ENCODE measurements at regions not wholly inside any gene's neighbourhood (a gene's known extent, or its start where the extent isn't known, plus 50 kb on each side); places are given as distances from the start of the nearest gene placed in this dataset.

GRCh38 chr2:191574232-191574631 is 103.7 kb upstream of the NABP1 start:
- Histone ChIP-seq H3K4me3 (no peak overlapping the region), H3K4me1 (ENCODE audit: insufficient read depth) (peaks cover 4% of the 10 kb centered on the region), H3K27ac (peak overlapping the region; percentile 48), H3K27me3 (no peaks in the 10 kb centered on the region), H3K79me2 (no peaks in the 10 kb centered on the region), H2AFZ (no peak overlapping the region), H3K4me2 (no peak overlapping the region), H3K9me3 (ENCODE audit: low read depth) (no peaks in the 10 kb centered on the region), H4K20me1 (ENCODE audit: insufficient read depth, poor library complexity, severe bottlenecking) (no peaks in the 10 kb centered on the region), H3K36me3 (replicated peaks; ENCODE audit: insufficient read depth, low read depth) (no peaks in the 10 kb centered on the region), H3K9me2 (replicated peaks; ENCODE audit: insufficient read depth) (no peaks in the 10 kb centered on the region)
- 48% methylated on average over 2 of the region's 2 CpGs for WGBS (ENCODE audit: low lambda C conversion rate, missing lambda C conversion rate)
- DNase-seq (ENCODE audit: low spot score), result no peak
- TF ChIP-seq EZH2phosphoT487 (IDR thresholded peaks at IDR 0.05; ENCODE audit: low read depth, severe bottlenecking, unreplicated experiment) (no peak), CTCF (IDR thresholded peaks at IDR 0.05; ENCODE audit: poor library complexity) (no peak), EZH2 (IDR thresholded peaks at IDR 0.05; ENCODE audit: borderline replicate concordance) (no peak)

GRCh38 chr2:191577605-191578004 is 100.3 kb upstream of the NABP1 start:
- no peaks in the 10 kb centered on the region for H3K9me2 ChIP-seq (replicated peaks; ENCODE audit: insufficient read depth)
- H2AFZ ChIP-seq, result no peak overlapping the region
- TF ChIP-seq EZH2 (IDR thresholded peaks at IDR 0.05; ENCODE audit: borderline replicate concordance) (no peak), CTCF (IDR thresholded peaks at IDR 0.05; ENCODE audit: poor library complexity) (no peak), EZH2phosphoT487 (IDR thresholded peaks at IDR 0.05; ENCODE audit: low read depth, severe bottlenecking, unreplicated experiment) (no peak)
- no peaks in the 10 kb centered on the region for H3K9me3 ChIP-seq (ENCODE audit: low read depth)
- no peaks in the 10 kb centered on the region for H4K20me1 ChIP-seq (ENCODE audit: insufficient read depth, poor library complexity, severe bottlenecking)
- no peak overlapping the region for H3K4me3 ChIP-seq
- no peaks in the 10 kb centered on the region for H3K36me3 ChIP-seq (replicated peaks; ENCODE audit: insufficient read depth, low read depth)
- H3K79me2 ChIP-seq, result no peaks in the 10 kb centered on the region
- H3K27ac ChIP-seq, result no peak overlapping the region
- H3K4me1 ChIP-seq (ENCODE audit: insufficient read depth), result no peaks in the 10 kb centered on the region
- WGBS (ENCODE audit: low lambda C conversion rate, missing lambda C conversion rate), result 100% methylated on average over 2 of the region's 2 CpGs
- H3K27me3 ChIP-seq, result no peaks in the 10 kb centered on the region
- no peak for DNase-seq (ENCODE audit: low spot score)
- no peak overlapping the region for H3K4me2 ChIP-seq

GRCh38 chr2:191578031-191578430 is 99.9 kb upstream of the NABP1 start:
- no peak overlapping the region for H3K4me2 ChIP-seq
- no peak overlapping the region for H3K27ac ChIP-seq
- H3K4me1 ChIP-seq (ENCODE audit: insufficient read depth), result no peaks in the 10 kb centered on the region
- no peak for DNase-seq (ENCODE audit: low spot score)
- H2AFZ ChIP-seq, result no peak overlapping the region
- WGBS (ENCODE audit: low lambda C conversion rate, missing lambda C conversion rate), result 81% methylated on average over 3 of the region's 3 CpGs
- no peaks in the 10 kb centered on the region for H3K27me3 ChIP-seq
- H3K36me3 ChIP-seq (replicated peaks; ENCODE audit: insufficient read depth, low read depth), result no peaks in the 10 kb centered on the region
- no peaks in the 10 kb centered on the region for H3K9me3 ChIP-seq (ENCODE audit: low read depth)
- no peaks in the 10 kb centered on the region for H3K9me2 ChIP-seq (replicated peaks; ENCODE audit: insufficient read depth)
- H3K4me3 ChIP-seq, result no peak overlapping the region
- TF ChIP-seq EZH2 (IDR thresholded peaks at IDR 0.05; ENCODE audit: borderline replicate concordance) (no peak), CTCF (IDR thresholded peaks at IDR 0.05; ENCODE audit: poor library complexity) (no peak), EZH2phosphoT487 (IDR thresholded peaks at IDR 0.05; ENCODE audit: low read depth, severe bottlenecking, unreplicated experiment) (no peak)
- H4K20me1 ChIP-seq (ENCODE audit: insufficient read depth, poor library complexity, severe bottlenecking), result no peaks in the 10 kb centered on the region
- no peaks in the 10 kb centered on the region for H3K79me2 ChIP-seq

- no peaks in the 10 kb centered on the region for H3K4me1 ChIP-seq (ENCODE audit: insufficient read depth)
- no peaks in the 10 kb centered on the region for H4K20me1 ChIP-seq (ENCODE audit: insufficient read depth, poor library complexity, severe bottlenecking)
- H3K9me3 ChIP-seq (ENCODE audit: low read depth), result no peaks in the 10 kb centered on the region
- DNase-seq (ENCODE audit: low spot score), result no peak
- H3K36me3 ChIP-seq (replicated peaks; ENCODE audit: insufficient read depth, low read depth), result no peaks in the 10 kb centered on the region
- H3K4me3 ChIP-seq, result no peak overlapping the region
- no peak overlapping the region for H3K4me2 ChIP-seq
- no peak overlapping the region for H2AFZ ChIP-seq
- TF ChIP-seq EZH2 (IDR thresholded peaks at IDR 0.05; ENCODE audit: borderline replicate concordance) (no peak), EZH2phosphoT487 (IDR thresholded peaks at IDR 0.05; ENCODE audit: low read depth, severe bottlenecking, unreplicated experiment) (no peak), CTCF (IDR thresholded peaks at IDR 0.05; ENCODE audit: poor library complexity) (no peak)
- 92% methylated on average over 4 of the region's 4 CpGs for whole genome bisulfite sequencing (ENCODE audit: low lambda C conversion rate, missing lambda C conversion rate)
- no peaks in the 10 kb centered on the region for H3K27me3 ChIP-seq
- no peaks in the 10 kb centered on the region for H3K9me2 ChIP-seq (replicated peaks; ENCODE audit: insufficient read depth)
- no peak overlapping the region for H3K27ac ChIP-seq
- no peaks in the 10 kb centered on the region for H3K79me2 ChIP-seq
Measured at GRCh38 chr2:191580581-191580980, 97.4 kb upstream of the NABP1 start.

Data from hepatocyte (in vitro differentiated cells).